Activated CD4-positive, CD25-positive, alpha-beta regulatory T cell treated with anti-CD3 and anti-CD28 coated beads, Interleukin-2, amount 50 U/mL, for 24 hours (primary cell): ENCODE measurements at regions not wholly inside any gene's neighbourhood (a gene's known extent, or its start where the extent isn't known, plus 50 kb on each side); places are given as distances from the start of the nearest gene placed in this dataset.
"Not testable (repeated sequence)": the region's sequence is repeated elsewhere in the genome, so short reads cannot be mapped to it uniquely, and the experiment has no call there.

Experiments used
- ATAC-seq, 2 donors: fragments of 150-1000 bp; cut with Tn5 transposase; one replicate each; pipeline ENCODE4 v1.10.0; 2021; ENCODE audit warnings: mild to moderate bottlenecking in 1 of 2, moderate library complexity in 1 of 2

DNA sequence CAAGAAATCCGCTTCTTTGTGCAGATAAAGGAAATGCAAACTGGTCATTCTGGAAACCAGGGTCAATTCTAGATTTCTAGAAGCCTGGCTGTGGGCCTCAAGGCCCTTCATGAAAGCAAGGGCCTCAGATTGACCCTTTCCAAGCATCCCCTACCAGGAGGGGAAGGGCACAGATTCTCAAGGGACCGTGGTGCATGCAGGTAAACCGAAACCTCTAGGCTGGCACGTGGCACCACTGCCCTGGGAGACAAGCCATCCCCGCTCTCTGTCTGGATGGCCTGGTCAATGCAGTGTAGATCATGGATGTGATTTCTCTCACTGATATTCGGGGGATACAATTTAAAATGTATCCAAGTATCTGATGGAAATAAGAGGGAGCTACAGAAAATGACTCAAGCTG lies 69.4 kb downstream of the TOMM20 start:
- no peak for ATAC-seq

DNA sequence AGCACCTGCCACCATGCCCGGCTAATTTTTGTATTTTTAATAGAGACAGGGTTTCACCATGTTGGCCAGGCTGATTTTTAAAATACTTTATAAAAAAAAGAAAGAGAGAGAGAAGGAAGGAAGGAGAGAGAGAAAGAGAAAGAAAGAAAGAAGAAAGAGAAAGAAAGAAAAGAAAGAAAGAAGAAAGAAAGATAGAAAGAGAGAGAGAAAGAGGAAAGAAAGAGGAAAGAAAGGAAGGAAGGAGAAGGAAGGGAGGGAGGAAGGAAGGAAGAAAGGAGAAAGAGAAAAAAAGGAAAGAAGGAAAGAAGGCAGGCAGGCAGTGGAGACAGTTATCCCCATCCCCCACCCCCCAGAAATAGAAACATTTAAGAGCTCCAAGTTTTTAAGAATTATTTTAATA lies 69.9 kb downstream of the TOMM20 start:
- no peak for ATAC-seq

DNA sequence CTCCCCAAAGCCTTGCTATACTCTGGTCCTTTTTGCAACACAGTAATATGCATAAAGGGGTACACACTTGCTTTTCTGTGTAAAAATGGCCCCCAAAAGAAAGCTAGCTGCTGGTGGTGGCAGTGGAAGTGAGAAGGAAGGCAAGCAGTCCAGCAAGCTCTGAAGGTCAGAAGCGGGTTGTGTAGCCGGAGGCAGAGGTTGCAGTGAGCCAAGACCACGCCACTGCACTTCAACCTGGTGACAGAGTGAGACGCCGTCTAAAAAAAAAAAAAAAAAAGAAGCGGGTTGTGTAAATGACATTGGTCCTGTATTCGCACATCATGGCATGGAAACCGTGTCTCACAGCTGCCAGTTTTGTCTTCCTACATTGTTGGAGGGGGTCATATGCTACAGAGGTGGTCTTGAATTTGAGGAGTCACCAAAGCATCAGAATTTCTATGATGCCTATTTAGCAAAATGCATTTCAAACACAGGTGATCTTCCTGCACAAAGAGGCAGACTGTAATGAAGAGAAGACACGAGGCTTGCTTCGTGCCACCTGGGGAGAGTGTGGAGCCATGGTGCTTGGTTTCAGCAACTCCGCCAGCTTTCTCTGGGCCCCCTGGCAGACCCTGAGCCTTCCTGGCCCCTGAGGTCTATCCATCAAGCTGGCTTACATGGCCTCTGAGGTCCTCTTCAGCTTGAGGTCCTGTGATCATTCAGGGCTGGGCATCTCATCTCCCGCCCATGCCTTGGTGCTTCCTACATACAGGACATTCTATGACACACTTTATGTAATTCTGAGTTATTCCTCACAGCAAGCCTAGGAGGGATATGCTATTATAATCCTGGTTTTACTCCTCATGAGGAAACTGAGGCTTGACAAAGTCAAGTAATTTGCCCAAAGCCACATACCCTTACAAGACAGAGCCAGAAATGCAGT lies 71.0 kb downstream of the TOMM20 start:
- no peak for ATAC-seq

DNA sequence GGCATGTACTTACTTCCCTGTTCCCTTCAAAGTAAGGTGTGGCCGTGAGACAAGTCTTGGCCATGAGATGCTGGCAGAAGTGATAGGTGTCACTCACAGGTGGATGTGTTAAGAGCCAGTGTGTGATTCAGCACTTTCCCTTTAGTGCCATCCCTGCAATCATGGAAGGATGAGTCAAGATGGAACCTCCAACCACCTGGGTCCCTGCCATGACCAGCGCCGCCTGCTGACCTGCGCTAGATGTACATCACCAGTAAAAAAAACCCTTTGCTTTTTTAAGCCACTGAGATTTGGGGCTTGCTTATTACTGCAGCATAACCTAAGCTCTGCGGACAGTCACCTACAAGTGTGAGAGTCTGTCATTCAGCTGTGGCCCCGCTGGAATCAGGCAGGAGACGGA lies 71.7 kb downstream of the TOMM20 start:
- ATAC-seq = no peak

DNA sequence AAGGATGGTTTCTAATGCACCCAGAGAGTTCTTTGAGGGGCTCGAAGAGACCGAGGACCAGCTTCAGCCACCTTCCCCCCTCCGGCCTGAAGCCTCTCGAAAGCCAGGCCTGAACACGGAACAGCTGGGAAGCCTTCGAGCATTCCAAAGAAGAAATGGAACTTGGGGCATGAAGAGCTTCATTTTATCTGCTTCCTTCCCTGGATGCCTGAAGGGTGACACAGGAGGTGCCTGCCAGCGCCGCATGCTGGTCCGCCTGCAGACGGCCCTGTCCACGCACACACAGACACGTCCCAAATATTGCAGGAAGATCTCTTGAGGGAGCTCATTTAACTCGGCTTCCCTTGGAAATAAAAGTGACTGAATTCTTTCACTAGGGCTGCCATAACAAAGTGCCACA lies 73.7 kb downstream of the TOMM20 start:
- ATAC-seq = no peak

DNA sequence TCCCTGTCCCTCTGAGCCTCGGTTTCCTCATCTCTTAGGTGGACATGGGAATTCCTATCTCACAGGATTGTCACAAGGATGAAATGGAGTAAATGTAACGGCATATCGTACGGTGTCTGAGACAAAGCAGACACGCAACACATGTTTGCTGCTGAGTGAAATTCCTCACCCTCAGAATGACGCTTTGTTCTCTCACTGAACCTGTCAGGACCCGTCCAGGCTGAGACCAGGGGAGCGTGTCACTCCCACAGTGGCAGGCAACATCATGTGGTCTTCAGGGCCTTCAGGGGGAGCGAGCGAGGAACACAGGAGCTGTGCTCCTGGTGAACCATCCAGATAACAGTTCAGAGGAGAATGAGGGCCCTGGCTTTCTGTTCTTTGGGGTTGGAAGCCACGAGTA lies 74.2 kb downstream of the TOMM20 start:
- no peak for ATAC-seq

DNA sequence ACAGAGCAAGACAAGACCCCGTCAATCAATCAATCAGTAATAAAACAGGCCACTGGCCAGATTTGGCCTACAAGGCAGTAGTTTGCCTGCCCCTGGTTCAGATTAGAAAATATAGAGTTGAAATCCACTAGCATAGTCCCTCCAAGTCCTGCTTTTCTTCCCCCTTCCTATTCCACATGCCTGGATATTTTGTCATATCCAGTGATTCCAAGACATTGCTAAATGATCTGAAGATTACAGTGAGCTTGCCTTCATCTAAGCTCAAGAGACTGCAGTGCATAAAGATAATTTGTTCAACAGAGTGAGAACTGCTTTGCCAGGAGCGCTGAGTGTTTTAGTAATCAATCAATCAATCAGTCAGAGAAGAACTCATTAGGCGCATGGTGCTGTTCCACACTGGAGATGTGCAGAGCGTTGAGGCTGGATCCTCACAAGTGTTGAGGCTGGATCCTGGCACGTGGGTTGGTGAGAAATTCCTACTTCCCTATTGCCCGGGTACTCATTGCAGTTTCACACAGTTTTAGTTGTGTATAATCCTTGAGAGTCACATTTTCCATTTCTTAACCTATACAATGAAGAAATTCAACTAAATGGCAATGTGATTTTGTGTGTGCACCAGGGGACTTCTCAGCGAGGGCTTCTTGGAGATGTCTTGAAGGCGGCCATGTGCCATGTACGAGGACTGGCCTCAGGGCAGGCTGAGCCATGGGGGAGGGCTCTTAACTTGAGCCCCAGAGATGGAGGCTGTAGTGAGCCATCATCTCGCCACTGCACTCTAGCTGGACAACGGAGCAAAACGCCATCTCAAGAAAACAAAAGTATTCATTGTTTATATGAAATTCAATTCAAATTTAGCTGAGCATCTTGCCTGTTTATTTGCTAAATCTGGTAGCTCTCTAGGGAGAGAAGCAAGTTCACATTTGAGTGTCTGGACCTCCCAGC lies 76.3 kb downstream of the TOMM20 start:
- no peak for ATAC-seq

DNA sequence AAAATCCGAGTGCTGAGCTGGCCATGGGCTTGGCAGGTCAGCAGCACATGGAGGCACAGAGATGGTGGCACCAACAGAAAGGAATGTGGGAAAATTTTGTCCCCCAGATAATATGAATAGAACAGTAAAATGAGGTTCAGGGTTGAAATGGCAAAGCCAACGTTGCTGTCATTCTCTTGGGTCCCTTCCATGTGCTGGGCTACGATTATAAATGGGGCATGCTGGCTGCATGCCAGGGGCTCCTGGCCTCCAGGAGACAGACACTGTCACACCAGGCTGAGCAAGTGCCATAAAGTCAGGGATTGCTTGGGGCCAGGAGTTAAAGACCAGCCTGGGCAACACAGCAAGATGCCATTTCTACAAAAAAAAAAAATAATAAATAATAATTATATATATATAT lies 77.1 kb downstream of the TOMM20 start:
- ATAC-seq = no peak

DNA sequence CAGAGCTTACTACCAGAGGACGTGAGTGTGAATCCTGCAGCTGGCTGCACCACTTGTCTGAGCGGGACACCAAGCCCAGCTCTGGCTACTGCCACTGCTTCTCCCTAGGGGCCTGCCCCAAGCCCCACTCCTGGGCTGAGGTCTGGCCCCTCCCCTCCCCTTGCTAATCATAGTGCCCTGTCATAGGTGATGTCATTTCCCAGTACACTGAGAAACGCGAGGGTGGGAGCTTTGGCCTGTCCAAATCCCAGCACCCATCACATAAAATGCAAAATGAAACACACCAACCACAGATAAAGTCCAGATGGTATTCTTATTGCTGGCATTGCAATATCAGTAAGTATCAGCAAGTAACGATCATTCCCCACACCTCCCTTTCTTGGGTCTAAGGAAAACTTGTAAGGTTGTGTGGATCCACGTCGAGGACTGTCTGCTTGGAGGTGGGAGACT lies 77.7 kb downstream of the TOMM20 start:
- ATAC-seq = peak in 1 of 2 donors; percentile 21

DNA sequence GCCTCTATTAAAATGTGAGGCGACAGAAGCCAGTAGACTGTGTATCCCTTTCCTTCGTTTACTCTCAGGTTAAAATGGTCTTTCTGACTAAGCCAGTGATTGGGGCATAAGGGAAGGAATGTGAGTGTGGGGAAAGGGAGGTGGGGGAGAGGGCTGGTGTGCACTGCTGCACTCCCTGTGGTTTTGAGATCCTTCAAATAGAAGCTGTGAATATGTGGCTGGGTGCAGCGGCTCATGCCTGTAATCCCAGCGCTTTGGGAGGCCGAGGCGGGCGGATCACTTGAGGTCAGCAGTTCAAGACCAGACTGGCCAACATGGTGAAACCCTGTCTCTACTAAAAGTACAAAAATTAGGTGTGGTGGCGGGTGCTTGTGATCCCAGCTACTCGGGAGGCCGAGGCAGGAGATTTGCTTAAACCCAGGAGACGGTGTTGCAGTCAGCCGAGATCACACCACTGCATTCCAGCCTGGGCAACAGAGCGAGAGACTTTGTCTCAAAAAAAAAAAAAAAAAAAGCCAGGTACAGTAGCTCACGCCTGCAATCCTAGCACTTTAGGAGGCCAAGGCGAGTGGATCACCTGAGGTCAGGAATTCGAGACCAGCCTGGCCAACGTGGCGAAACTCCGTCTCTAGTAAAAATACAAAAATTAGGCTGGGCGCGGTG lies 78.8 kb downstream of the TOMM20 start:
- ATAC-seq = not testable (repeated sequence)

DNA sequence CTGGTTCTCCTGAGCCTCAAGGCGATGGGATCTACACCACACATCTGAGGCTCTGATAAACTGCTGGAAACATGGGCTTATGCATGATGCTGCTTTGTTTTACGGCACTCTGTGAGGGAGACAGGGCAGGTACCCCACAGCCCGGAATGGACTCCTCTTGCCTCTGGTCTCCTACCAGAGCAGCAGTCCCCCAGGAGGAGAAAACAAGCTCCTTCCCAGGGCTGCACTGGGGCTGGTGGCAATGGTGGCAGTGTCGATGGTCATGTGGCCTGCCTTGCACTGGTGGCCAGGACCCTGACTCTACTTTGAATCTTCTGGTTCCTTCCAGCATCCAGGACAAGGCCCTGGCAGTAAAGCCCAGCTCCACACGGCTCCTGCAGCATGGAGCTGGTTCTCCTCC lies 79.4 kb downstream of the TOMM20 start:
- ATAC-seq = no peak

DNA sequence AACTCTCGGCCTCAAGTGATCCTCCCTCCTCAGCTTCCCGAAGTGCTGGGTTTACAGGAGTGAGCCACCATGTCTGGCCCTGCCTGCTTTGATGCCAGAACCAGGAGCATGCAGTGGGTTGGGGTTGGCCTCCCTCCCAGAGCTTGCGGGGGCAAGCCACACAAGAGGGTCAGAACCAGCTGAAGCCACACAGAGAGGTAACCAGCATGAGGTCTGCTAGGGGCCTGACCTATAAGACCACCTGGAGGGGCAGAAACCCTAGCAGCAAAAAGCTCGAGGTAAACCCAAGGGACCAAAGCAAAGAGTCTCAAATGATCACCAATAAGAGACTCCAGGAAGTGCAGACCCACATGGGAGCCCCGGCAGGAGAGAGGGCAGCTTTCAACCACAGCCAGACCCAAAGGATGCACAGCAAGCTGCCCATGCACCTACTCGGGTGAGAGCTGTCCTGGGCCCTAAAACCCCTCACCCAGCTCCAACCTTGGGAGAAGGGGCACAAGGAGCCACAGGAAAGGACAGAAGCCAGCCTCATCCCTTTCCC lies 81.2 kb downstream of the TOMM20 start:
- no peak for ATAC-seq

DNA sequence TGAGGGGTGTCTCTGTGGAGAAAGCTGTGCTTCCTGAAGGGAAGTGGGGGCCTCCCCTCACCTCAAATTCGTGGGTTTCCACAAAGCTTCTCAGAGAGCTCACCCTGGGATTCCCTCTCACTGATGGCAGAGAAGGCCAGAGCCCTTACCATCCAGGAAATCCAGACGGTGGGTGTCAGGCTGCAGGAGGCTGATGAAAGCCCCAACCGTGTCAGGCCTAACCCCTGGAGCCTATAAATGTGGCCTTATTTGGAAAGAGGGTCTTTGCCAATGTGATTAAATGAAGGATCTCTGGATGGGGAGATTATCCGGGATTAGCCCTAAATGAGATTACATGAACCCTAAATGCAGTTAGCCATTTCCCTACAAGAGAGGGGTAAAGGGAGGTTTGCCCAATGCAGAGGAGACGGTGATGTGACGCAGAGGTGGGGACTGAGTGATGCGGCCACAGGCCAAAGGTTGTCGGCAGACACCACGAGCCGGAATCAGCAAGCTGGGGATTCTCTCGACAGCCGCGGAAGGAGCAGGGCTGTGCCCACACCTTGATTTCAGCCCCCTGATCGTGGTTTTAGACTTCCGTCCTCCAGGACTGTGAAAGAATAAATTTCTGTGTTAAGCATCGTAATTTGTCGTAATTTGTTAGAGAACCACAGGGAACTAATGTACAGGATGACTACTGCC lies 82.6 kb downstream of the TOMM20 start:
- no peak for ATAC-seq

DNA sequence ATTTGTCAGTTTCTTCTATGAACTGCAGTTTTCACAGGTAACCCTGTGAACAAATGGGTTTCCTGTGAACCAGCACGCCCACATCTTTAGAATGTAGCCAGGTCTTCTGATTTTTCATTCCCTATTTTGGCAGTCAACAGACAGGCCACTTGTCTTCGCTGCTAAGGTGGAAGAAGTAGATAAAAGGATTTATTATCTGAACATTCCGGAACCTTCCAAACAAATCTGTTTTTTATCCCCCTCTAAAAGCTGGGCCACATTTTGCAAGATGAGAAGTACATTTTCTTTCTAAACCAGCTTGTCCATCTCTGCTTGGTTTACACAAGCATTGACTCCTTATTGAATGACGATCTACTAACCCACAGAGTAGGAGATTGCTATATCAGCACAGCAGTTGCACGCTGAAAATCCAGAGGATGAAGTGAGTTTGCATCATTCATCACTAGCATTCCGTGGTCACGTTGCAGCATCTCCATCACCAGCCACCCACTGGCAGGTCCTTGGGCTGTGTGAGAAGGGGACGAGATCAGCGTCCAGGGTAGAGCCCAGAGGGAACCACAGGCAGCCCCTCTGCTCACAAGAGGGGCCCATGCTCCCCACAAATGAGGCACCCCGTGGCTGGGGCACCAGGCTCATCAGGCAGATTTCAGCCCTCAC lies 83.5 kb downstream of the TOMM20 start:
- no peak for ATAC-seq

DNA sequence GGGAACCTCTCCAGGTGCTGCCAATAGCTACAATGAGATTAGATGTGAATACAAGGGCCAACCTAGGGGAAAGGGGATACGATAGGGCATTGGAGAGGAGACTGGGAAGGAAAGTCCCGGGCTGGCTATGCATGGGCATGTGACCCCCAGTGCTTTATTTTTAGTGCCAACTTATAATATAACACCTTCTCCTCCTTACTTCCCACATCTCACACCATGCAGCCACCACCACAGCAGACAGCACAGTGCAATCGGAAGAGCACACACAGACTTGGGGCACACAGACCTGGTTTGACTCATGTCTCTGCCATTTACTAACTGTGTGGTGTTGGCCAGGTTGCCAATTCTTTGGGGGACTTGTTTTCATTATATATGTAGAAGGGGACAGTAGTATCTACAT lies 85.4 kb downstream of the TOMM20 start:
- ATAC-seq = no peak

DNA sequence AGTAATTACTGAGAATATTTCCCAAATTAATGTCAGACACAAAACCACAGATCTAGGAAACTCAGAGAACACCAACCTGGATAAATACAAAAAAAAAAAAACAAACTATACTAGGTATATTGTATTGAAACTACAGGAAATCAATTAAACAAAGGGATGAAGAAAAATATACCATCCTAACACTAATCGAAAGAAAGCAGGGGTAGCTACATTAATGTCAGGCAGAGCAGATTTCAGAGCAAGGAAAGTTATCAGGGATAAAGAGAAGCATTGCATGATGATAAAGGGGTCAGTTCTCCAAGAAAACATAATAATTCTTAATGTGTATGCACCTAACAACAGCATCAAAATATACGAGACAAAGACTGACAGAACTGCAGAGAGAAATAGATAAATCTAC lies 89.9 kb downstream of the TOMM20 start:
- no peak for ATAC-seq

DNA sequence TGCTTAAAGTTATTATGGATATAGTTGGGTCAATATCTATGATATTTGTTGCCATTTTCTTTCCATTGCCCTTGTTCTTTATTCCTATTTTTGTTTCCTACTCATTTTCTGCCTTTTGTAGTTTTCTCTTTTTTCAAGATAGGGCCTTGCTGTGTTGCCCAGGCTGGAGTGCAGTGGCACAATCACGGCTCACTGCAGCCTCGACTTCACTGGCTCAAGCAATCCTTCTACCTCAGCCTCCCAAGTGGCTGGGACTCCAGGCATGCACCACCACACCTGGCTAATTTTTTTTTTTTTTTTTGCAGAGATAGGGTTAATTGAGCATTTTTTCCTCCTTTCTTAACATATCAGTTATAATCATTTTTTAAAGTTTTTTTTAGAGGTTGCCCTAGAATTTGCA lies 92.7 kb downstream of the TOMM20 start:
- no peak for ATAC-seq

DNA sequence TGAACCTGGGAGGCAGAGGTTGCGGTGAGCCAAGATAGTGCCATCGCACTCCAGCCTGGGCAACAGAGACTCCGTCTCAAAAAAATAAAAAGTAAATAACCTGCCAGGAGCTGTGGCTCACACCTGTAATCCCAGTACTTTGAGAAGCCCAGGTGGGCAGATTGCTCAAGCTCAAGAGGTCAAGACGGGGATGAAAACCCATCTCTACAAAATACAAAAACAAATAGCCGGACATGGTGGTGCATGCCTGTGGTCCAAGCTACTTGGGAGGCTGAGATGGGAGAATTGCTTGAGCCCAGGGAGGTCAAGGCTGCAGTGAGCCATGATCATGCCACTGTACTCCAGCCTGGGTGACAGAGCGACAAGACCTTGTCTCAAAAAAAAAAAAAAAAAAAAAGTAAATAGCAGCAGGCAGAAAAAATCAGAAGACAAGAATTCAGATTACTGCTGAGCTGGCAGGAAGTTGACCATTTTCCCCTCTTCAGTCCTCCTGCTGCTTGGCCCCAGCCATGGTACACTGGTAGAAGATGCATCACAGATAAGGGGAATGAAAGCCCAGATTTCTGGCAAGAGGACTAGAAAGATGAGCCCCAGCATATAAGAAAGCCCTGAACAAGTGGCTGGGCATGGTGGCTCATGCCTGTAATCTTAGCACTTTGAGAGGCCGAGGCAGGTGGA lies 97.6 kb downstream of the TOMM20 start:
- no peak for ATAC-seq

DNA sequence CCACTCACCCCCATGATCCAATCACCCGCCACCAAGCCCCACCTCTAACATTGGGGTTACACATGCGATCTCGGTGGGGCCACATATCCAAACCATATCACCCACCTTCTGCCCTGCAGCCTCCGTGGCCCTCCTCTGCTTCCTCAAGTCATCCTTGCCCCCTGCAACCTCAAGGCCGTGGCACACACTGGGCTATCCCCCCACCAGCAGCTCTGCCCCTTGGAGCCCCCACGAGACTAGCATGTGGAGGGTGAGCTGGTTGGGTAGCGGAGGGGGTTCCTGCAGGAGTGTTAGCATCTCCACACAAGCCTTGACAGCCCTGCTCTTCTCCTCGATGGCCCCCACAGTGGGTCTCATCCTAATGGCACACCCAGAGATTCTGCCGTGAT lies 100.8 kb downstream of the TOMM20 start:
- no peak for ATAC-seq

DNA sequence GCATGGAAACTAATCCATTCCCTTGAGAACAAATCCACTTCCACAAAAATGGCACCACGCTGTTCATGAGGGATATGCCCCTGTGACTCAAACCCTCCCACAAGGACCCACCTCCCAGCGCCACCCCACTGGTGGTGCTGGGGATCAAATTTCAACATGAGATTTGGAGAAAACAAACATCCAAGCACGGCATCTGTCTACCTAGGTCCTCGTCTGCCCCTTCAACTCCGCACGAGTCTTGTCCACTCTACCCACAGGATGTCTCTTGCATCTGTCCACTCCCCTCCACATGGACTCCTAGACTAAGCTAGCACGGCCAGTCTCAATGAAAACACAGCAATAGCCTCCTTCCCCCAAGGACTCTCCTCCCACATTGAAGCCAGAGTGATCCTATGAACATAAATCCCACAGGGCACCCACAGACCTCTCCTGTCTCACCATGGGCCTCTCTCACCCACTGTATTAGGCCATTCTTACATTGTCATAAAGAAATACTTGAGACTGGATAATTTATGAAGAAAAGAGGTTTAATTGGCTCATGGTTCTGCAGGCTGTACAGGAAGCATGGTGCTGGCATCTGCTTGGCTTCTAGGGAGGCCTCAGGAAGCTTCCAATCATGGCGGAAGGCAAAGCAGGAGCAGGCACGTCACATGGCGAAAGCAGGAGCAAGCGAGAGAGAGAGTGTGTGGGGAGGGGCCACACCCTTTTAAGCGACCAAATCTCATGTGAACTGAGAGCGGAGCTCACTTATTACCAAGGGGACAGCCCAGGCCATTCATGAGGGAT lies 101.4 kb downstream of the TOMM20 start:
- no peak for ATAC-seq
